Thymus (tissue), 11 donors: ENCODE measurements at regions not wholly inside any gene's neighbourhood (a gene's known extent, or its start where the extent isn't known, plus 50 kb on each side); places are given as distances from the start of the nearest gene placed in this dataset.

Source experiments
- DNase-seq, 9 donors: peaks; one replicate each; pipeline ENCODE4 v3.0.0-alpha.2; 2013; ENCODE audit warnings: low spot score in 9 of 9, low read depth in 6 of 9, missing footprints in 1 of 9
- H3K27ac ChIP-seq, 2 donors: one replicate each; pipeline ENCODE4 v1.5.1; 2013; ENCODE audit warnings: control low read depth in 1 of 2, low read depth in 1 of 2, low read length in 1 of 2, mild to moderate bottlenecking in 1 of 2, moderate library complexity in 1 of 2
- H3K27me3 ChIP-seq, 2 donors: one replicate each; pipeline ENCODE4 v1.5.1; 2013; ENCODE audit warnings: low read length in 1 of 2; ENCODE audit not compliant: control insufficient read depth in 2 of 2, insufficient read depth in 1 of 2
- H3K36me3 ChIP-seq, 2 donors: one replicate each; pipeline ENCODE4 v1.5.1; 2013; ENCODE audit warnings: low read length in 1 of 2, mild to moderate bottlenecking in 1 of 2, moderate library complexity in 1 of 2; ENCODE audit not compliant: control insufficient read depth in 2 of 2, insufficient read depth in 2 of 2
- H3K4me1 ChIP-seq, 2 donors: one replicate each; pipeline ENCODE4 v1.5.1; 2013; ENCODE audit warnings: low read length in 2 of 2; ENCODE audit not compliant: control insufficient read depth in 2 of 2, insufficient read depth in 2 of 2
- H3K4me3 ChIP-seq, 2 donors: one replicate each; pipeline ENCODE4 v1.5.1; 2013; ENCODE audit warnings: low read length in 2 of 2, control low read depth in 1 of 2, mild to moderate bottlenecking in 1 of 2
- H3K9me3 ChIP-seq, 2 donors: one replicate each; pipeline ENCODE4 v1.5.1; 2013; ENCODE audit warnings: low read length in 1 of 2, mild to moderate bottlenecking in 1 of 2; ENCODE audit not compliant: control insufficient read depth in 2 of 2, insufficient read depth in 1 of 2
- WGBS: extraction: QIAGEN DNeasy Blood & Tissue Kit; methylation state at CpG from one replicate; pipeline ENCODE4 v1.1.7; 2013; 5-methylcytosine and 5-hydroxymethylcytosine counted together
- donor health status: healthy.

DNA sequence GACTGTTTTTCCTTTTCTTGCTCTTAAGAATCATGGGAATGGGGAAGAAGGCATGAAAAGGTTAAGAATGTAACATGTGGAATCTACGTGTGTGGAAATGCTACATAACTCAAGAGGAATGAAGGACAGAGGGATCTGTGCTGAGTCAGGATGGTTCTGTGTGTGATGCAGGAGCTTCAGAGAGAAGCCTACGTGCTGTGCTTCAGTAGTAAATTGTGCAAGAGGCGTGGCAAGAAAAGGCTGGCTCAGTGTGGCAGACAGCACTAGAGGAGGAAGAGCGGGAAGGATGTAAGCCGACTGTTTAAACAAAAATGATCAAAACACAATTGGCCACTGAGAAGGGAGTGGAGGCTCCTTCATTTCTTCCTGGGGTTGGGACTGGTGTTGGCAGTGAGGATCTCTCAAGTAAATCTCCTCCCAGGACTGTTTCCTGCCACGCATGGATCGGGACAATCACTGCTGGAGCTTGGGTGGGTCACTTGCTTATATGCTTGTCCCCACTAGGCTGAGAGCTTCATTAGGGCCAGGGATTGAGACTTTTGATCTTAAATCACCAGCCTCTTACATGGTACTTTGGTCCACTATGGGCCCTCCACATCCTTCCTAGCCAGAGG, 59.4 kb upstream of the BASP1 start:
- WGBS, result 86% methylated on average over 7 of the region's 7 CpGs
- no peaks in the 10 kb centered on the region for H3K4me1 ChIP-seq
- H3K27ac ChIP-seq, result no peak overlapping the region
- no peaks in the 10 kb centered on the region for H3K36me3 ChIP-seq
- H3K4me3 ChIP-seq, result no peak overlapping the region
- DNase-seq, result no peak
- H3K27me3 ChIP-seq, result no peaks in the 10 kb centered on the region
- no peaks in the 10 kb centered on the region for H3K9me3 ChIP-seq

DNA sequence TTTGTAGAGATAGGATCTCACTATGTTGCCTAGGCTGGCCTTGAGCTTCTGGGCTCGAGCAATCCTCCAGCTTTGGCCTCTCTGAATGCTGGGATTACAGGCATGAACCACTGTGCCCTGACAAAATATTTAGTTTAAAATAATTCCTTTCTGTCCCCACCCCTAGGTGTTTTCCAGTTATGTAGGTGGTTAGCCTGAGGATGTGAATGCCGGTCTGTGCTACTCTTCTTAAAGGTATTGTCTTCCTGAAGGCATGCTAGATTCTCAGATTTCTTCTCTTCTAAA, 56.7 kb upstream of the BASP1 start:
- Histone ChIP-seq H3K27ac (no peak overlapping the region), H3K4me1 (no peaks in the 10 kb centered on the region), H3K9me3 (no peaks in the 10 kb centered on the region), H3K36me3 (no peaks in the 10 kb centered on the region), H3K27me3 (no peaks in the 10 kb centered on the region), H3K4me3 (no peak overlapping the region)
- WGBS, result 88% methylated on average over 2 of the region's 2 CpGs
- DNase-seq, result no peak

DNA sequence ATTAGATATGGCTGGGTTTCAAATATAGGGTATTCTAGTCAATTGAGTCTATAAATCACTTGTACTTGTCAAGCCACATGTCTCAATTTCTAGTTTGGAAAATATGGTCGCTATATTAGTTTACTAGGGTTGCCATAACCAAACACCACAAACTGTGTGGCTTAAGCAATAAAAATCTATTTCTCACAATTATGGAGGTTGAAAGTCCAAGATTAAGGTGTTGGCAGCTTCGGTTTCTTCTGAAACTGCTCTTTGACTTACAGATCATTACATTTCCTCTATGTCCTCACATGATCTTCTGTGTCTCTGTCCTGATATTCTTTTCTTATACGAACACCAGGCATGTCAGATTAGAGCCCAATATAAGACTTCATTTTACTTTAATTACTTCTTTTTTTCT, 55.8 kb upstream of the BASP1 start:
- no peaks in the 10 kb centered on the region for H3K27me3 ChIP-seq
- no peak overlapping the region for H3K4me3 ChIP-seq
- H3K27ac ChIP-seq, result no peak overlapping the region
- no peak for DNase-seq
- H3K4me1 ChIP-seq, result no peaks in the 10 kb centered on the region
- H3K9me3 ChIP-seq, result no peaks in the 10 kb centered on the region
- H3K36me3 ChIP-seq, result no peaks in the 10 kb centered on the region
- WGBS, result 95% methylated on average over 3 of the region's 3 CpGs

DNA sequence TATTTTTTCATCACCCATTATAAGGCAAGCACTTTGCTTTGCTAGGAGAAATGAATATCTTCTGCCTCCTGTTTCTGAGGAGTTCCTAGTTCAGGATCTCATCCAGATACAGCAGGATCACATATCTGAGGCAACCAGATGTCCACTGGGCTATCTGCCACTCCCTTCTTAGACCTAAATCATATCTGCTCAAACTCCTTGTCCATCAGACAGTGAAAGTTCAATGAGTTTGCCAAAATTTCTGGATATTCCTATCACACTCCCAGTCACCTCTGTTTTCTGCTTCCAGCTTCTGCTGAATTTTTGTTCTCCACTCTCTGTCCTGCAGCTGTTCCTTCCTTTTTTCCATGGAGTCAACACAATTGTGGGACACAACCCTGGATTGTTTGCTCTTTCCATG, 54.2 kb upstream of the BASP1 start:
- Histone ChIP-seq H3K27me3 (no peaks in the 10 kb centered on the region), H3K36me3 (no peaks in the 10 kb centered on the region), H3K4me1 (no peaks in the 10 kb centered on the region), H3K9me3 (no peaks in the 10 kb centered on the region), H3K4me3 (no peak overlapping the region), H3K27ac (no peak overlapping the region)
- DNase-seq, result no peak

DNA sequence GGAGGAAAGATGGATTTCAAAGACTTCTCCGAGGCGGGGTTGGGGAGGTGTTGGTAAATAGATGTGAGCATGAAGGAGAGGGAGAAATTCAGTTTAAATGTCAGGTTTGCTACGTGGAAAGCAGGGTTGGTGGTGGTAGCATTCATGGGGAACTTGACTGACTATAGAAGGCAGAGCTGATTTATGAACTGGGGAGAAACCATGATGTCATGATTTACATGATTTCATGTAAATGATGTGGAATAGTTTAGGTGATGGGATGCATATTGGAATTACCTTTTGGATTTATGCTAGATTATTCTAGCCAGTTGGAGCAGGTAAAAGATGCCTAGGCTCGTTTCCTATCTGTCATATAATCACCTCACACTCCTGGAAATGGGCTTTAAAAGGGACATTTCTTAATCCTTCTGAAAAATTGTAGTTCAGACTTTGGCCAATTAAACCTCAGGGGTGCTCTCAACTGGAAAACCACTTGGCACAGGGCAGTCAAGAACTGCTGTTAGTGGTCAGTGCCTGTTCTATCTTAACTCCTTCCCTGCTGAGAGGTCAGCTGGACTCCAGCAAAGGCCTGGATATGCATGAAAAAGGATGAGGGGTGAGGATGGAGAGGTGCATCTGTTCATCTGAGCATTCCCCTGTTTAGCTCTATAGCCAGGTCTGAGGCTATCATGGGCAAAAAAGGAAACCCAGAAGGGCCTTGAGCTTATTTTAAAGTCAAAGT, 50.1 kb upstream of the BASP1 start:
- Histone ChIP-seq H3K27me3 (no peaks in the 10 kb centered on the region), H3K36me3 (no peaks in the 10 kb centered on the region), H3K9me3 (no peaks in the 10 kb centered on the region), H3K27ac (no peak overlapping the region), H3K4me3 (no peak overlapping the region), H3K4me1 (no peaks in the 10 kb centered on the region)
- 87% methylated on average over 4 of the region's 4 CpGs for WGBS
- no peak for DNase-seq
